ENCODE measurements at regions not wholly inside any gene's neighbourhood (a gene's known extent, or its start where the extent isn't known, plus 50 kb on each side); places are given as distances from the start of the nearest gene placed in this dataset.

DNA sequence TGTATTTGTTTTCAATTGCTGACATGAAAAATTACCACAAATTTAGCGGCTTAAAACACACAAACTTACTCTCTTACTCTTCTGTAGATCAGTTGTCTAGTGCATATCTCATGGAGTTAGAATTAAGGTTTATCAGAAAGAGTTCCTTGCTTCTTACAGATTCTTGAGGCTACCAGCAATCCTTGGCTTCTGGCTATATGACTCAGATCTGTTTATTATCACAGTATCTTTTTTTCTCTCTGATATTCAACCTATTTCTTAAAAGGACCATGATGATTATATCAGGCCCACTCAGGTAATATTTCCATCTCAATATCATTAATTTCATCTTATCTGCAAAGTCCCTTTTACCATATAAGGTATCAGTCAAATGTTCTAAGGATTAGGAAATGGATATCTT is 263.5 kb upstream of the BCHE start (continued):
- TF ChIP-seq MAZ (IDR thresholded peaks at IDR 0.05; ENCODE audit: borderline replicate concordance, low read depth, low read length) (no peak), MAZ (CRISPR knock-in tag; IDR thresholded peaks at IDR 0.05; ENCODE audit: low read depth) (no peak)
- TF ChIP-seq, protein P1, sequence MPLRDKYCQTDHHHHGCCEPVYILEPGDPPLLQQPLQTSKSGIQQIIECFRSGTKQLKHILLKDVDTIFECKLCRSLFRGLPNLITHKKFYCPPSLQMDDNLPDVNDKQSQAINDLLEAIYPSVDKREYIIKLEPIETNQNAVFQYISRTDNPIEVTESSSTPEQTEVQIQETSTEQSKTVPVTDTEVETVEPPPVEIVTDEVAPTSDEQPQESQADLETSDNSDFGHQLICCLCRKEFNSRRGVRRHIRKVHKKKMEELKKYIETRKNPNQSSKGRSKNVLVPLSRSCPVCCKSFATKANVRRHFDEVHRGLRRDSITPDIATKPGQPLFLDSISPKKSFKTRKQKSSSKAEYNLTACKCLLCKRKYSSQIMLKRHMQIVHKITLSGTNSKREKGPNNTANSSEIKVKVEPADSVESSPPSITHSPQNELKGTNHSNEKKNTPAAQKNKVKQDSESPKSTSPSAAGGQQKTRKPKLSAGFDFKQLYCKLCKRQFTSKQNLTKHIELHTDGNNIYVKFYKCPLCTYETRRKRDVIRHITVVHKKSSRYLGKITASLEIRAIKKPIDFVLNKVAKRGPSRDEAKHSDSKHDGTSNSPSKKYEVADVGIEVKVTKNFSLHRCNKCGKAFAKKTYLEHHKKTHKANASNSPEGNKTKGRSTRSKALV (CRISPR knock-in tag; IDR thresholded peaks at IDR 0.05) = no peak
- TF ChIP-seq, protein P2, sequence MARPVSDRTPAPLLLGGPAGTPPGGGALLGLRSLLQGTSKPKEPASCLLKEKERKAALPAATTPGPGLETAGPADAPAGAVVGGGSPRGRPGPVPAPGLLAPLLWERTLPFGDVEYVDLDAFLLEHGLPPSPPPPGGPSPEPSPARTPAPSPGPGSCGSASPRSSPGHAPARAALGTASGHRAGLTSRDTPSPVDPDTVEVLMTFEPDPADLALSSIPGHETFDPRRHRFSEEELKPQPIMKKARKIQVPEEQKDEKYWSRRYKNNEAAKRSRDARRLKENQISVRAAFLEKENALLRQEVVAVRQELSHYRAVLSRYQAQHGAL (CRISPR knock-in tag; IDR thresholded peaks at IDR 0.05; ENCODE audit: not compliant biosample characterization) = no peak
- TF ChIP-seq, protein P3, sequence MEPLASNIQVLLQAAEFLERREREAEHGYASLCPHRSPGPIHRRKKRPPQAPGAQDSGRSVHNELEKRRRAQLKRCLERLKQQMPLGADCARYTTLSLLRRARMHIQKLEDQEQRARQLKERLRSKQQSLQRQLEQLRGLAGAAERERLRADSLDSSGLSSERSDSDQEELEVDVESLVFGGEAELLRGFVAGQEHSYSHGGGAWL (CRISPR knock-in tag; IDR thresholded peaks at IDR 0.05) = no peak

DNA sequence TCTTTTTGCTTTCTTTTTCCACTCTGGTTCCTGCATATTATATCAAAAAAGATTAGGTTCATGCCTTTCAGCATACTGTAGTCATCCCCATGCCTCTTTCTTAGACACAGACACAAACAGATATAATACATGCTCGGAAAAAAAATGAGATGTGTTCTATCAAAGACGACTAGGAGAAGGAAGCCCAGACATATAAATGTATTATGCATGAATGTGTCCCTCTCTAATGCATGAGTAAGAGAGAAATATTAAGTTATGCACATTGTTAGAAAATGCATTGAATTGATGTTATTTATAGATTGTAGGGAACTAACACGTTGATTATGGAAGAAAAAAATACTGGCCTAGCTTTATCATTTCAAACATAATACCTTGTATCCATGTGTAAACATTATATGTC is 252.4 kb upstream of the BCHE start:
- no TSS peak for BruUV-seq (replicated peaks)
- Histone ChIP-seq H3K9ac (ENCODE audit: insufficient read depth, low read depth, low read length) (no peak overlapping the region), H4K20me1 (ENCODE audit: insufficient read depth, low read length) (no peaks in the 10 kb centered on the region), H3K36me3 (replicated peaks in 1 of 2; ENCODE audit: control insufficient read depth in 1 of 2, insufficient read depth in 2 of 2, low read length in 2 of 2) (no peaks in the 10 kb centered on the region), H3K27me3 (ENCODE audit: control insufficient read depth in 1 of 2, insufficient read depth in 2 of 2, low read length in 2 of 2) (no peaks in the 10 kb centered on the region), H3K79me2 (ENCODE audit: insufficient read depth, low read length) (no peaks in the 10 kb centered on the region), H3K4me2 (ENCODE audit: low read depth, low read length) (no peak overlapping the region), H3K9me3 (ENCODE audit: low read length) (no peaks in the 10 kb centered on the region), H2AFZ (ENCODE audit: low read length) (no peak overlapping the region), H3K4me3 (replicated peaks in 1 of 3; ENCODE audit: insufficient read depth in 1 of 3, low read depth in 2 of 3, low read length in 3 of 3) (no peak overlapping the region), H3K4me1 (ENCODE audit: insufficient read depth, low read length) (no peaks in the 10 kb centered on the region), H3K27ac (ENCODE audit: extremely low read length, insufficient read depth, low read length) (no peak overlapping the region)
- ChIA-PET CTCF (ENCODE audit: low intra/inter-chr PET ratio, low total read pairs) (no interaction called here), POLR2A (no interaction called here)
- in situ Hi-C loops (cut with HindIII; ENCODE audit: extremely low pct_ligation_motif_present, low pct_unique_long_range_greater_than_20kb) = no loop called here
- TF ChIP-seq NCOR1 (IDR thresholded peaks at IDR 0.05; ENCODE audit: borderline replicate concordance, low read length) = no peak
- TF ChIP-seq, protein P4, sequence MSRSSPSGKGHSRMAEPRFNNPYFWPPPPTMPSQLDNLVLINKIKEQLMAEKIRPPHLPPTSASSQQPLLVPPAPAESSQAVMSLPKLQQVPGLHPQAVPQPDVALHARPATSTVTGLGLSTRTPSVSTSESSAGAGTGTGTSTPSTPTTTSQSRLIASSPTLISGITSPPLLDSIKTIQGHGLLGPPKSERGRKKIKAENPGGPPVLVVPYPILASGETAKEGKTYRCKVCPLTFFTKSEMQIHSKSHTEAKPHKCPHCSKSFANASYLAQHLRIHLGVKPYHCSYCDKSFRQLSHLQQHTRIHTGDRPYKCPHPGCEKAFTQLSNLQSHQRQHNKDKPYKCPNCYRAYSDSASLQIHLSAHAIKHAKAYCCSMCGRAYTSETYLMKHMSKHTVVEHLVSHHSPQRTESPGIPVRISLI (CRISPR knock-in tag; IDR thresholded peaks at IDR 0.05; ENCODE audit: borderline replicate concordance) = no peak
- no peak for TF ChIP-seq ZNF33A (CRISPR knock-in tag; IDR thresholded peaks at IDR 0.05; ENCODE audit: borderline replicate concordance)
- no peak for TF ChIP-seq ZNF234 (CRISPR knock-in tag; conservative IDR thresholded peaks at IDR 0.05)
- TF ChIP-seq MBD4 (IDR thresholded peaks at IDR 0.05; ENCODE audit: borderline replicate concordance, low read length) = no peak
- no peak for TF ChIP-seq ZBTB8A (CRISPR knock-in tag; IDR thresholded peaks at IDR 0.05; ENCODE audit: borderline replicate concordance, low read depth)
- no peak for TF ChIP-seq MTF1 (CRISPR knock-in tag; IDR thresholded peaks at IDR 0.05)
- TF ChIP-seq ZNF788 (CRISPR knock-in tag; IDR thresholded peaks at IDR 0.05; ENCODE audit: borderline replicate concordance) = no peak
- TF ChIP-seq, protein P5, sequence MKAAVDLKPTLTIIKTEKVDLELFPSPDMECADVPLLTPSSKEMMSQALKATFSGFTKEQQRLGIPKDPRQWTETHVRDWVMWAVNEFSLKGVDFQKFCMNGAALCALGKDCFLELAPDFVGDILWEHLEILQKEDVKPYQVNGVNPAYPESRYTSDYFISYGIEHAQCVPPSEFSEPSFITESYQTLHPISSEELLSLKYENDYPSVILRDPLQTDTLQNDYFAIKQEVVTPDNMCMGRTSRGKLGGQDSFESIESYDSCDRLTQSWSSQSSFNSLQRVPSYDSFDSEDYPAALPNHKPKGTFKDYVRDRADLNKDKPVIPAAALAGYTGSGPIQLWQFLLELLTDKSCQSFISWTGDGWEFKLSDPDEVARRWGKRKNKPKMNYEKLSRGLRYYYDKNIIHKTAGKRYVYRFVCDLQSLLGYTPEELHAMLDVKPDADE (CRISPR knock-in tag; IDR thresholded peaks at IDR 0.05) = no peak
- no peak for TF ChIP-seq MATR3 (CRISPR knock-in tag; IDR thresholded peaks at IDR 0.05)
- no peak for TF ChIP-seq SUZ12 (IDR thresholded peaks at IDR 0.05; ENCODE audit: low read depth, low read length)
- no peak for FAIRE-seq
- DNase-seq (ENCODE audit: low spot score) = no peak
- WGBS (ENCODE audit: low lambda C conversion rate) = 3% methylated on average over 3 of the region's 3 CpGs
- intact Hi-C loops (cut with micrococcal nuclease; ENCODE audit: unreplicated experiment) = no loop called here
- no peak for ATAC-seq

Data from HepG2 (cell line).